ENCODE measurements at regions not wholly inside any gene's neighbourhood (a gene's known extent, or its start where the extent isn't known, plus 50 kb on each side); places are given as distances from the start of the nearest gene placed in this dataset.

GRCh38 chr12:89882050-89882449 is 173.4 kb upstream of the ATP2B1 start:
- H3K27me3 ChIP-seq (ENCODE audit: insufficient read depth, low read depth, severe bottlenecking) = no peaks in the 10 kb centered on the region
- no peak overlapping the region for H3K4me3 ChIP-seq (ENCODE audit: low read depth, low read length)
- no peaks in the 10 kb centered on the region for H3K36me3 ChIP-seq
- TF ChIP-seq, protein P1, sequence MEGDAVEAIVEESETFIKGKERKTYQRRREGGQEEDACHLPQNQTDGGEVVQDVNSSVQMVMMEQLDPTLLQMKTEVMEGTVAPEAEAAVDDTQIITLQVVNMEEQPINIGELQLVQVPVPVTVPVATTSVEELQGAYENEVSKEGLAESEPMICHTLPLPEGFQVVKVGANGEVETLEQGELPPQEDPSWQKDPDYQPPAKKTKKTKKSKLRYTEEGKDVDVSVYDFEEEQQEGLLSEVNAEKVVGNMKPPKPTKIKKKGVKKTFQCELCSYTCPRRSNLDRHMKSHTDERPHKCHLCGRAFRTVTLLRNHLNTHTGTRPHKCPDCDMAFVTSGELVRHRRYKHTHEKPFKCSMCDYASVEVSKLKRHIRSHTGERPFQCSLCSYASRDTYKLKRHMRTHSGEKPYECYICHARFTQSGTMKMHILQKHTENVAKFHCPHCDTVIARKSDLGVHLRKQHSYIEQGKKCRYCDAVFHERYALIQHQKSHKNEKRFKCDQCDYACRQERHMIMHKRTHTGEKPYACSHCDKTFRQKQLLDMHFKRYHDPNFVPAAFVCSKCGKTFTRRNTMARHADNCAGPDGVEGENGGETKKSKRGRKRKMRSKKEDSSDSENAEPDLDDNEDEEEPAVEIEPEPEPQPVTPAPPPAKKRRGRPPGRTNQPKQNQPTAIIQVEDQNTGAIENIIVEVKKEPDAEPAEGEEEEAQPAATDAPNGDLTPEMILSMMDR (IDR thresholded peaks at IDR 0.05; ENCODE audit: low read depth, low read length) = no peak
- H3K27ac ChIP-seq = no peak overlapping the region
- no peaks in the 10 kb centered on the region for H3K9me3 ChIP-seq (ENCODE audit: severe bottlenecking)
- no peak for DNase-seq

DNA sequence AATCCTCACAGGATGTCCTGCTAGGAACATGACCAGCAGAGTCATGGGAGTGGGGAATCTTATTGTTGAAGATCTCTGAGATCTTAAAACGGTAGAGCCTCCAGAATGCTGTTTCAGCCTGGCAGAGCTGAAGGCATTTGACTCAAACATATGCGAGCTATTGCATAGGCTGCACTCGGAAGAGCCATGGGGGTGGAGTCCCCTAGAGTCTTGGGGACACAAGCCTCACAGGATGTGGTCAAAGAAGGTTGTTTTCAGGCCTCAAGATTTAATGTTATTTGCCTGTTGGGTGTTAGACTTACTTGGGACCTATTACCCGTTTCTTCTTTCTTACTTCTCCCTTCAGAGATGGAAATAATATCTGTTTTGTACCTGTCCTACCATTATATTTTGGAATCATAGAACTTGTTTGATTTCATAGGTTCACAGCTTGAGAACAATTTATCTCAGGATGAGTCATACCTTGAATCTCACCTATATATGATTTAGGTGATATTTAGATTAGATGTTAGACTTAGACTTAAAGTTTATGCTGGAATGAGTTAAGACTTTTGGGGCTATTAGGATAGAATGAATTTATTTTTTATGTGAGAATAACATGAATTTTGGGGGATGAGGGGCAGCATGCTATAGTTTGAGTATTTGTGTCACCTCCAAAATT is 172.2 kb upstream of the ATP2B1 start:
- DNase-seq = no peak
- H3K27ac ChIP-seq = no peak overlapping the region
- no peaks in the 10 kb centered on the region for H3K36me3 ChIP-seq
- TF ChIP-seq, protein P1 (IDR thresholded peaks at IDR 0.05; ENCODE audit: low read depth, low read length) = no peak
- H3K27me3 ChIP-seq (ENCODE audit: insufficient read depth, low read depth, severe bottlenecking) = no peaks in the 10 kb centered on the region
- H3K9me3 ChIP-seq (ENCODE audit: severe bottlenecking) = no peaks in the 10 kb centered on the region
- no peak overlapping the region for H3K4me3 ChIP-seq (ENCODE audit: low read depth, low read length)

- Histone ChIP-seq H3K27ac (no peak overlapping the region), H3K36me3 (no peaks in the 10 kb centered on the region), H3K27me3 (ENCODE audit: insufficient read depth, low read depth, severe bottlenecking) (no peaks in the 10 kb centered on the region), H3K9me3 (ENCODE audit: severe bottlenecking) (no peaks in the 10 kb centered on the region), H3K4me3 (ENCODE audit: low read depth, low read length) (no peak overlapping the region)
- TF ChIP-seq, protein P1 (IDR thresholded peaks at IDR 0.05; ENCODE audit: low read depth, low read length) = no peak
- DNase-seq = no peak
Measured at GRCh38 chr12:89879766-89880165, 171.1 kb upstream of the ATP2B1 start.

DNA sequence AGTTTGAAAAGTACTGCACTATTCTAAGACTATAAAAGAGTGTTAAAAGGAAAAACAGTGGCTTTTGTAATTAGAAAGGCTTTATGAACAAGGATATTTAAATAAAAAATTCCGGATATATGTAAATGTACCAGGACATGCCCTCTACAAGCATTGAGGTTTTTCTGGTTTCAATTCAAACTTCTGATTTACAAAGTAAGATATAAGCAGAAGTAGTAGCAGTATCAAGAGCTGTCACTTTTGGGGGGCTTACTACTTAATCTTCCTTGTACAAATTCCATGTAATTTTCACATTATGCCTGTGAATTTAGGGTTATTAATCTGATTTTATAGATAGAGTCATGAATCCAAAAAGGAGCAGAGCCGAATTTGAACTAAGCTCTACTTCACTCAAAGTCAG is 170.3 kb upstream of the ATP2B1 start:
- H3K27ac ChIP-seq = no peak overlapping the region

GRCh38 chr12:89878327-89878726 is 169.7 kb upstream of the ATP2B1 start:
- no peak for DNase-seq
- Histone ChIP-seq H3K27ac (no peak overlapping the region), H3K27me3 (ENCODE audit: insufficient read depth, low read depth, severe bottlenecking) (no peaks in the 10 kb centered on the region), H3K9me3 (ENCODE audit: severe bottlenecking) (no peaks in the 10 kb centered on the region), H3K4me3 (ENCODE audit: low read depth, low read length) (no peak overlapping the region), H3K36me3 (no peaks in the 10 kb centered on the region)
- TF ChIP-seq, protein P1 (IDR thresholded peaks at IDR 0.05; ENCODE audit: low read depth, low read length) = no peak

More for the DNA sequence above, 170.3 kb upstream of the ATP2B1 start:
- Histone ChIP-seq H3K4me3 (ENCODE audit: low read depth, low read length) (no peak overlapping the region), H3K9me3 (ENCODE audit: severe bottlenecking) (no peaks in the 10 kb centered on the region), H3K27me3 (ENCODE audit: insufficient read depth, low read depth, severe bottlenecking) (no peaks in the 10 kb centered on the region), H3K36me3 (no peaks in the 10 kb centered on the region)
- TF ChIP-seq, protein P1 (IDR thresholded peaks at IDR 0.05; ENCODE audit: low read depth, low read length) = no peak
- no peak for DNase-seq

DNA sequence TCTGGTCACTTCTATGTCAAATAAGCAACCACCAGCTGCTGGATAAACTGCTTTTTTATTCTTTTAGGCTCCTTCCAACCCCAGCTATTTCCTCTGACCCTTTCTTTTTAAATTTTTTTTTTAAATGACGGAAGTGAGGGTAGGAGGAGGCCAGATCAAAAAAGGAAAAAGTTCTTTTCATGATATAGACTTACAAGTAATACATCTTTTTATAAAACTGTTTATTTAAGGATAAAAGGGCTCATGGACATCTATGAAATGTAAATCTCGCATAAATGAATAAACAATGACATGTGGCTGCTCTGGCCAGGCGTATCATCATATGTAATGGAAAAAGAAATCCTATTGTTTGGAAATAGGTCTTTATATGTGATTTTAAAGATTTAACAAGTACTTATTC is 169.0 kb upstream of the ATP2B1 start:
- Histone ChIP-seq H3K27me3 (ENCODE audit: insufficient read depth, low read depth, severe bottlenecking) (no peaks in the 10 kb centered on the region), H3K4me3 (ENCODE audit: low read depth, low read length) (no peak overlapping the region), H3K27ac (no peak overlapping the region), H3K36me3 (no peaks in the 10 kb centered on the region), H3K9me3 (ENCODE audit: severe bottlenecking) (no peaks in the 10 kb centered on the region)
- no peak for DNase-seq
- TF ChIP-seq, protein P1 (IDR thresholded peaks at IDR 0.05; ENCODE audit: low read depth, low read length) = no peak
